GM12891 (cell line): ENCODE measurements at regions not wholly inside any gene's neighbourhood (a gene's known extent, or its start where the extent isn't known, plus 50 kb on each side); places are given as distances from the start of the nearest gene placed in this dataset.

Experiments used
- POLR2A ChIP-seq: IDR thresholded peaks from 2 replicates; pipeline ENCODE4 v1.6.1; 2011; ENCODE audit warnings: low read depth, low read length, control low read depth
- POLR2AphosphoS5 ChIP-seq: IDR thresholded peaks from 2 replicates; pipeline ENCODE4 v1.6.1; 2011; ENCODE audit warnings: low read depth, low read length, control low read depth

- no peak for TF ChIP-seq POLR2AphosphoS5
- no peak for TF ChIP-seq POLR2A
These were observed 1254.0 kb upstream of the PHF14 start for GRCh38 chr7:9719721-9720120.
